HG03175 (cell line): ENCODE measurements at regions not wholly inside any gene's neighbourhood (a gene's known extent, or its start where the extent isn't known, plus 50 kb on each side); places are given as distances from the start of the nearest gene placed in this dataset.

ENCODE experiments used
- ATAC-seq: cut with Tn5 transposase; IDR thresholded peaks from one replicate; pipeline ENCODE4 v1.9.1; 2021; ENCODE audit warnings: mild to moderate bottlenecking, moderate library complexity; ENCODE audit not compliant: unreplicated experiment

- ATAC-seq = no peak
These were observed 52.0 kb upstream of the DDX18 start for GRCh38 chr2:117762454-117762853.

DNA sequence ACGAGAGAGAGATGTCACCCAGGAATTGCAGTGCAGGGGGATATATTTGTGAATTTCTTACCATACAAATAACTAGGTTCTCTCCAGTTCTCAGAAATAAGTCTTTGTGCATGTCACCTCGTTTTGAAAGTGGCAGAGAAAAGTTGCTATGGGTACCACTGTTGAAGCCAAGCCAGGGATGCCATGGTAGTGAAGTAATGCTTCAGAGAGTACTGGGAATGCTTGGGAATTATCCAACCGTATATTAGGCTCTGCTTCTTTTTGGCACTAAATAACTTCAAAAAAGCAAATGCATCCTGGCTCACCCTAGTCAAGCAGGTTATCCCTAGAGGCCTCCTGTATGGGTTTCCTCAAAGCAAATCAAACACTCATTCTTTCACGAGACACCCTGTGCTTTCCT lies 50.7 kb upstream of the DDX18 start:
- no peak for ATAC-seq
